Thoracic aorta (tissue), 2 donors: ENCODE measurements at regions not wholly inside any gene's neighbourhood (a gene's known extent, or its start where the extent isn't known, plus 50 kb on each side); places are given as distances from the start of the nearest gene placed in this dataset.

Experiments used
- ATAC-seq: fragments of 150-250 bp; one replicate; pipeline ENCODE4 v1.8.0; 2017; ENCODE audit warnings: low read depth; ENCODE audit not compliant: insufficient number of reproducible peaks, low FRiP score
- DNase-seq: peaks from one replicate; pipeline ENCODE4 v3.0.0-alpha.2; 2020; ENCODE audit warnings: low spot score
- H3K27ac ChIP-seq, 2 donors: fragments of 200-600 bp; sonication (generic); 1 replicate in 1 of 2; 2 replicates in 1 of 2; pipeline ENCODE4 v1.5.1; 2016; ENCODE audit warnings: mild to moderate bottlenecking in 2 of 2, moderate library complexity in 2 of 2
- H3K27me3 ChIP-seq: fragments of 200-600 bp; sonication (generic); replicated peaks from 2 replicates; pipeline ENCODE4 v1.6.0; 2016; ENCODE audit warnings: mild to moderate bottlenecking; ENCODE audit not compliant: insufficient read depth
- H3K36me3 ChIP-seq: fragments of 200-600 bp; sonication (generic); one replicate; pipeline ENCODE4 v1.5.1; 2016
- H3K4me1 ChIP-seq, 2 donors: fragments of 200-600 bp; sonication (generic); 1 replicate in 1 of 2; 2 replicates in 1 of 2; pipeline versions ENCODE4 v1.5.1 to v1.6.0; 2016; ENCODE audit warnings: low read depth in 2 of 2, mild to moderate bottlenecking in 1 of 2; ENCODE audit not compliant: control insufficient read depth in 1 of 2
- H3K4me3 ChIP-seq: fragments of 200-600 bp; sonication (generic); 2 replicates; pipeline ENCODE4 v1.5.1; 2016; ENCODE audit warnings: mild to moderate bottlenecking
- H3K9me3 ChIP-seq: fragments of 200-600 bp; sonication (generic); 2 replicates; pipeline ENCODE4 v1.5.1; 2016
- CTCF ChIP-seq: fragments of 200-600 bp; sonication (generic); IDR thresholded peaks from one replicate; pipeline ENCODE4 v1.5.1; 2019; ENCODE audit warnings: antibody characterized with exemption

DNA sequence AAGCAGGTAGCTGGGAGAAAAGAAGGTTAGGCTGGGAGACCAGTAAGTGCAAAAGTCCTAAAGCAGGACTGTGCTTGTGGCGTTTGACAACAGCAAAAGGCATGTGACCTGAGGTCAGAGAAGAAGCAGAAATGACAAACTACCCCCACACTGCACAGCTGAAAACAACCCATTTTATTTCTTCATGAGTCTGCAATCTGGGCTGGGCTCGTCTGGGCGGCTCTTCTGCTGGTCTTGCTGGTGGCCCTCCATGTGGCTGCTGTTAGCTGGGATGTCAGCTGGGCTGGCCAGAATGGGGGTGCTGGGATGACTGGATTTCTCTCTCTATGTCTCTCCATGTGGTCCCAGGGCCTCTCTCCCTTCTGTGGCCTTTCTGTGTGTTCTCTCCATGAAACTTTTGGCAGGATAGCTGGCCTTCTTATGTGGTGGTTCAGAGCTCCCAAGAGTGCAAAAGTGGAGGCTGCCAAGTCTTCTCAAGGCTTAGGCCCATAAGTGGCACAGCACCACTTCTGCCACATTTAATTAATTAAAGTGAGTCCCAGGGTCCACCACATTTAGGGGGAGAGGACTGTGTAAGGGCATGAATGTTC is 128.6 kb downstream of the RIPK4 start:
- DNase-seq (no peak), ATAC-seq (no peak)
- no peak overlapping the region for H3K4me3 ChIP-seq
- no peaks in the 10 kb centered on the region for H3K9me3 ChIP-seq
- H3K36me3 ChIP-seq = no peaks in the 10 kb centered on the region
- peaks cover 13 to 25% of the 10 kb centered on the region in 2 donors for H3K4me1 ChIP-seq
- no peaks in the 10 kb centered on the region for H3K27me3 ChIP-seq
- TF ChIP-seq CTCF = no peak
- no peak overlapping the region for H3K27ac ChIP-seq

DNA sequence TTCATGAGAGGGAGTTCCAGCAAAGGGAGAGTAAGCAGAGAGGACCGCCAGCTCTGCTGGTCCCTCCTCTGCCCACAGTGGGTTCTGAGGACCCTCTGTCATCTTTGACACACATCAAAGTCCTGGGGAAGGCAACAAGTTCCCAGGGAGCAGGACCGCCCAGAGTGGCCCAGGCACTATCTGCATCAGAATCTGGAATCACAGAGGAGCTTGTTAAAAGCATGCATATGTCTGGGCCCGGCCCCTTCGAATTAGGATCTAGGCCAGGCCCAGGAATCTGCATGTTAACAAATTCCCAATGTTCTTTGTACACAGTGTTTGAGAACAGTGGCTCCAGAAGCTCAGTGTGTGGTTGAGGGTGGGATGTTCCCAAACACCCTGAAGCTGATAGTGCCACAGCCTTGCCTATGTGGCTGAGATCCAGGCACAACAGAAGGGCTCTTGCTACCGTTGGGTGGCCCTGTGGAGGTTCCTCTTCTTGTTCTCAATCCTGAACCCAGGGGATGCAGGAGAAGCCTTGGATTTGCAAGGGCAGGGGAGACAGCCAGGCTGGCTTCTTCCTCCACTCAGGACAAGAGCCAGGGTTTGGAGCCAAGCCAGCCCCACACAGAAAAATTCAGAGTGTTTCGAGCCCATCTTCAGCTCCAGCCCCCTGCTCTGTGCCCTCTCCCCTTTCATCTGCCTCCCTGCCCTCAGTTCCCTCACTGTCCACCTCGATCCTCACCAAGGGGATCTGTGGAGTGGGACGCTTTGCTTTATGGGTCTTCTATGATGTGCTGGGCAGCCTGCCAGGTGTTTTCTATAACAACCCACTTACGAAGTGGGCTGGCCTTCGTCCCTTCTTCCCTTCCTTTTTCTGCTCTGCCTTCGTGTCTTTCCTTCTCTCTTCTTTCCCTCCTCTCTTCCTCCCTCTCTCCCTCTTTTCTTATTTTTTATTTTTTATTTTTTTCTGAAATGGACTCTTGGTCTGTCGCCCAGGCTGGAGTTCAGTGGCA is 129.0 kb upstream of the TMPRSS2 start:
- Histone ChIP-seq H3K36me3 (no peaks in the 10 kb centered on the region), H3K9me3 (no peaks in the 10 kb centered on the region), H3K27me3 (no peaks in the 10 kb centered on the region), H3K4me3 (no peak overlapping the region), H3K4me1 (peaks cover 7 to 13% of the 10 kb centered on the region in 2 donors), H3K27ac (no peak overlapping the region)
- no peak for DNase-seq
- no peak for ATAC-seq
- no peak for TF ChIP-seq CTCF

- Histone ChIP-seq H3K9me3 (no peaks in the 10 kb centered on the region), H3K27ac (no peak overlapping the region), H3K27me3 (no peaks in the 10 kb centered on the region), H3K36me3 (no peaks in the 10 kb centered on the region), H3K4me1 (peaks cover 0 to 2% of the 10 kb centered on the region in 2 donors), H3K4me3 (no peak overlapping the region)
- ATAC-seq = no peak
- TF ChIP-seq CTCF = no peak
- DNase-seq = no peak
Measured at GRCh38 chr21:41635874-41636273, 127.9 kb upstream of the TMPRSS2 start.

GRCh38 chr21:41634858-41635257 is 126.9 kb upstream of the TMPRSS2 start:
- no peaks in the 10 kb centered on the region for H3K9me3 ChIP-seq
- no peak overlapping the region for H3K27ac ChIP-seq
- H3K36me3 ChIP-seq = no peaks in the 10 kb centered on the region
- no peaks in the 10 kb centered on the region for H3K27me3 ChIP-seq
- DNase-seq (no peak), ATAC-seq (no peak)
- no peak overlapping the region for H3K4me3 ChIP-seq
- H3K4me1 ChIP-seq = no peaks in the 10 kb centered on the region
- TF ChIP-seq CTCF = no peak

DNA sequence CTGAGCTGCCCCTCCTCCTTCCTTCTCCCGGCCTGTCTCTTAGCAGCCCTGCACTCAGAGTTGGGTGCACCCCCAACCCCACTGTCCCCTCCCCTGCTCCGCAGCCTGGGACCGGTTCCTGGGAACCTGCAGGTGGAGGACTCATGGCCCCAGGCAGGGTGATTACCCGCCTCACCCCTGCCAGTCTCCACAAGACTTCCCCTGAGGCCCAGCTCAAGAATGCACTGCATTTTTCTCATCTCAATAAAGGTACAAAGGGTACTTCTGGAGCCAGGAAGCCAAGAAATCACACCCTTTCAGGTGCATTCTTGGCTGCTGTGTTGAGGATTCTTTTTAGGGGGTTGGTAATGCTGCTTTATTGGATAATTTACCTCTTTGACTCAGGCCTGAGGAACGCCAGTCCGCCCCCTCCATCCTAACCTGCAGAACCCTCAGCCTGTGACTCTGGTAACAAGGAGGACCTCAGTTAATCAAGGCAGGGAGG is 126.3 kb upstream of the TMPRSS2 start:
- H3K36me3 ChIP-seq = no peaks in the 10 kb centered on the region
- H3K4me1 ChIP-seq = no peaks in the 10 kb centered on the region
- no peaks in the 10 kb centered on the region for H3K27me3 ChIP-seq
- TF ChIP-seq CTCF = no peak
- no peak for ATAC-seq
- no peak overlapping the region for H3K27ac ChIP-seq
- H3K4me3 ChIP-seq = no peak overlapping the region
- DNase-seq = no peak
- H3K9me3 ChIP-seq = no peaks in the 10 kb centered on the region
